ENCODE measurements at regions not wholly inside any gene's neighbourhood (a gene's known extent, or its start where the extent isn't known, plus 50 kb on each side); places are given as distances from the start of the nearest gene placed in this dataset.

DNA sequence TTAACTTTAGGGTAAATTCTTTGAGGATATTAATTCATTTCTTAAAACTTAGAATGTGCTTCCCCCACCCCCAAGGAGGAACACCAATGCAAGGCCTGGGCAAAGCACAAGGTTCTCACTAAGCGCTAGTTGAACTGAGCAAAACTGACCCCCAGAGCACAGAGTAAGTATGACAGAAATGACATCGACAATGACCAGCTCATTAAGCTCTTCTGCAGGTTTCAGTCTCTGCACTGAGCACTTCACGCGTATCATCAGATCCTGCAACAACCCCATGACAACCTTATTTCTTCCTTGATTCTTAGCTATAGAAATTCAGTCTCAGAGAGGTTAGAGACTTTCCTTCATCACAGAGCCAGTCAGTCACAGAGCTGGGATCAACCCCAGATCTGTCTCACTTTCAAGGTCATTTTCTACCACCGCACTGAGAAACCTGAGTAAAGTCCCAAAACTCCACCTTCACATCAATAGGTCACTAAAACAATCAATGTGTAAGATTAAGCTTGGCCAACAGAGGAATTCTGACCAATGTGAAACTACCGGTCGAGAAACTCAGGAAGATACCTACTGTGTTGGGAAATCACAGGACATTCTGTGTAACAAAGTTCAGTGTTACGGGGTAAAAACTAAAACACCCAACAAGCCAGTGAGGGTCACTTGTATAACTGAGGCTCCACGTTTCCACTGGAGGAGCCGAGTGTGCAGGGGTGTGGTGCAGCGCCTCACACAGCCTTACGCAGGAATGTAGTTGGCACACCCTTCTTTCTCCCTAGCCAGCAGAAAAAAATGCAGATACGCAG, 129.0 kb upstream of the FOXQ1 start:
- TF ChIP-seq, protein P1, sequence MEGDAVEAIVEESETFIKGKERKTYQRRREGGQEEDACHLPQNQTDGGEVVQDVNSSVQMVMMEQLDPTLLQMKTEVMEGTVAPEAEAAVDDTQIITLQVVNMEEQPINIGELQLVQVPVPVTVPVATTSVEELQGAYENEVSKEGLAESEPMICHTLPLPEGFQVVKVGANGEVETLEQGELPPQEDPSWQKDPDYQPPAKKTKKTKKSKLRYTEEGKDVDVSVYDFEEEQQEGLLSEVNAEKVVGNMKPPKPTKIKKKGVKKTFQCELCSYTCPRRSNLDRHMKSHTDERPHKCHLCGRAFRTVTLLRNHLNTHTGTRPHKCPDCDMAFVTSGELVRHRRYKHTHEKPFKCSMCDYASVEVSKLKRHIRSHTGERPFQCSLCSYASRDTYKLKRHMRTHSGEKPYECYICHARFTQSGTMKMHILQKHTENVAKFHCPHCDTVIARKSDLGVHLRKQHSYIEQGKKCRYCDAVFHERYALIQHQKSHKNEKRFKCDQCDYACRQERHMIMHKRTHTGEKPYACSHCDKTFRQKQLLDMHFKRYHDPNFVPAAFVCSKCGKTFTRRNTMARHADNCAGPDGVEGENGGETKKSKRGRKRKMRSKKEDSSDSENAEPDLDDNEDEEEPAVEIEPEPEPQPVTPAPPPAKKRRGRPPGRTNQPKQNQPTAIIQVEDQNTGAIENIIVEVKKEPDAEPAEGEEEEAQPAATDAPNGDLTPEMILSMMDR (IDR thresholded peaks at IDR 0.05): no peak
- TF ChIP-seq POLR2A (IDR thresholded peaks at IDR 0.05): no peak
- no peak for TF ChIP-seq EP300 (IDR thresholded peaks at IDR 0.05)

Measured in ovary (tissue), 3 donors.